A549 (cell line): ENCODE measurements at regions not wholly inside any gene's neighbourhood (a gene's known extent, or its start where the extent isn't known, plus 50 kb on each side); places are given as distances from the start of the nearest gene placed in this dataset.

ENCODE experiments used
- ATAC-seq, 2 experiments: fragments of 200-7000 bp in 1 of 2; fragments of >200 bp in 1 of 2; cut with Nextera tagmentation in 1 of 2; cut with Tn5 transposase in 1 of 2; 3 replicates each; pipeline versions ENCODE4 v1.8.0 to v1.9.1; 2018 to 2020; ENCODE audit warnings: mild to moderate bottlenecking in 1 of 2, moderate library complexity in 1 of 2
- CTCF ChIA-PET: fragments of 300-600 bp; sonication (Branson Sonifier 250); formaldehyde crosslinking; extraction: SDS; loops from one replicate; lab custom pipeline; 2021; ENCODE audit warnings: antibody characterized with exemption, inconsistent platforms; lab: Yijun Ruan, JAX
- POLR2A ChIA-PET: fragments of 350-600 bp; formaldehyde crosslinking; extraction: SDS; loops from one replicate; lab custom pipeline; 2021; ENCODE audit warnings: antibody characterized with exemption, inconsistent platforms; lab: Yijun Ruan, JAX
- DNase-seq, 2 experiments: peaks; one replicate each; pipeline versions ENCODE4 v3.0.0 to v3.0.0-alpha.2; 2011 to 2016; ENCODE audit warnings: low read depth in 1 of 2, low spot score in 1 of 2
- FAIRE-seq: peaks from 2 replicates; lab custom pipeline; 2011; peaks lifted over from hg19 to GRCh38; lab: Jason Lieb, UNC
- H3K27ac ChIP-seq, 2 experiments: fragments of >200 bp; sonication (Bioruptor Twin); formaldehyde crosslinking; 3 replicates each; pipeline ENCODE4 v1.5.1; 2016 to 2017
- H3K4me1 ChIP-seq: fragments of >200 bp; sonication (Bioruptor Twin); formaldehyde crosslinking; 3 replicates; pipeline ENCODE4 v1.6.1; 2016
- H3K4me2 ChIP-seq: fragments of >200 bp; sonication (Bioruptor Twin); formaldehyde crosslinking; 3 replicates; pipeline ENCODE4 v1.6.1; 2016
- H3K4me3 ChIP-seq: fragments of >200 bp; sonication (Bioruptor Twin); formaldehyde crosslinking; 3 replicates; pipeline ENCODE4 v1.5.1; 2016
- H3K9me3 ChIP-seq: fragments of >200 bp; sonication (Bioruptor Twin); formaldehyde crosslinking; 3 replicates; pipeline ENCODE4 v1.6.1; 2016
- BCL3 ChIP-seq: fragments of >200 bp; sonication (Bioruptor Twin); formaldehyde crosslinking; IDR thresholded peaks from 3 replicates; pipeline ENCODE4 v1.6.1; 2016
- CBX2 ChIP-seq: fragments of 200-600 bp; sonication (generic); IDR thresholded peaks from 2 replicates; pipeline ENCODE4 v1.6.1; 2016; ENCODE audit warnings: low read depth, mild to moderate bottlenecking, borderline replicate concordance
- CEBPB ChIP-seq, 2 experiments: fragments of >200 bp in 1 of 2; sonication (Bioruptor Twin) in 1 of 2; formaldehyde crosslinking in 1 of 2; IDR thresholded peaks; 2 replicates each; pipeline ENCODE4 v1.6.1; 2012 to 2016
- CHD4 ChIP-seq: fragments of 200-600 bp; sonication (generic); IDR thresholded peaks from 2 replicates; pipeline ENCODE4 v1.6.1; 2016; ENCODE audit warnings: antibody characterized with exemption, mild to moderate bottlenecking, borderline replicate concordance
- E2F6 ChIP-seq: IDR thresholded peaks from 2 replicates; pipeline ENCODE4 v1.6.1; 2012; ENCODE audit warnings: low read depth, borderline replicate concordance
- ESRRA ChIP-seq: fragments of 150-350 bp; IDR thresholded peaks from 2 replicates; pipeline ENCODE4 v1.6.1; 2014; ENCODE audit warnings: mild to moderate bottlenecking, low read length, borderline replicate concordance
- FOSL2 ChIP-seq, 2 experiments: fragments of 450-650 bp in 1 of 2; fragments of >200 bp in 1 of 2; sonication (Bioruptor Twin) in 1 of 2; formaldehyde crosslinking; IDR thresholded peaks; 2 replicates each; pipeline versions ENCODE4 v1.5.0 to v1.6.1; 2016 to 2020; ENCODE audit warnings: mild to moderate bottlenecking in 1 of 2, moderate library complexity in 1 of 2
- FOXS1 ChIP-seq: fragments of 250-450 bp; sonication (Bioruptor Pico); IDR thresholded peaks from 2 replicates; pipeline ENCODE4 v1.5.0; 2020; ENCODE audit warnings: mild to moderate bottlenecking, moderate library complexity
- GATA3 ChIP-seq: IDR thresholded peaks from 2 replicates; pipeline ENCODE4 v1.6.1; 2012; ENCODE audit warnings: borderline replicate concordance
- HEYL ChIP-seq: fragments of 250-450 bp; sonication (Bioruptor Pico); IDR thresholded peaks from 2 replicates; pipeline ENCODE4 v1.8.0; 2021; ENCODE audit warnings: mild to moderate bottlenecking, moderate library complexity
- HOXA7 ChIP-seq: fragments of 250-450 bp; sonication (Bioruptor Pico); IDR thresholded peaks from 2 replicates; pipeline ENCODE4 v1.5.0; 2020; ENCODE audit warnings: mild to moderate bottlenecking, moderate library complexity
- JUN ChIP-seq, 2 experiments: fragments of >200 bp; sonication (Bioruptor Twin); formaldehyde crosslinking; IDR thresholded peaks; 2 replicates in 1 of 2; 3 replicates in 1 of 2; pipeline ENCODE4 v1.6.1; 2016 to 2017
- KDM5A ChIP-seq: fragments of 200-600 bp; sonication (generic); IDR thresholded peaks from 2 replicates; pipeline ENCODE4 v1.6.1; 2016; ENCODE audit warnings: antibody characterized with exemption, mild to moderate bottlenecking
- MAX ChIP-seq: IDR thresholded peaks from 2 replicates; pipeline ENCODE4 v1.6.1; 2012
- MAZ ChIP-seq: fragments of 150-350 bp; IDR thresholded peaks from 2 replicates; pipeline ENCODE4 v1.6.1; 2014; ENCODE audit warnings: antibody characterized with exemption, low read depth, low read length, borderline replicate concordance
- MYC ChIP-seq: IDR thresholded peaks from 2 replicates; pipeline ENCODE4 v1.6.1; 2012; ENCODE audit warnings: mild to moderate bottlenecking, inconsistent platforms, low read length, improper control_type of control experiment, borderline replicate concordance
- NPAS2 ChIP-seq: fragments of 250-450 bp; sonication (Bioruptor Pico); IDR thresholded peaks from 2 replicates; pipeline ENCODE4 v1.8.0; 2022; ENCODE audit warnings: mild to moderate bottlenecking, moderate library complexity, borderline replicate concordance
- POLR2A ChIP-seq: IDR thresholded peaks from 2 replicates; pipeline ENCODE4 v1.6.1; 2012; ENCODE audit warnings: mild to moderate bottlenecking, low read length
- RARB ChIP-seq: fragments of 250-450 bp; sonication (Bioruptor Pico); IDR thresholded peaks from 2 replicates; pipeline ENCODE4 v1.8.0; 2021; ENCODE audit warnings: mild to moderate bottlenecking, moderate library complexity
- REST ChIP-seq: fragments of 200-600 bp; sonication (generic); IDR thresholded peaks from 2 replicates; pipeline ENCODE4 v1.6.1; 2016; ENCODE audit warnings: antibody characterized with exemption, mild to moderate bottlenecking, moderate library complexity
- RFX5 ChIP-seq: fragments of 450-650 bp; IDR thresholded peaks from 2 replicates; pipeline ENCODE4 v1.7.1; 2014; ENCODE audit warnings: antibody characterized with exemption, mild to moderate bottlenecking, moderate library complexity
- SMC3 ChIP-seq: fragments of >200 bp; sonication (Bioruptor Twin); formaldehyde crosslinking; IDR thresholded peaks from 3 replicates; pipeline ENCODE4 v1.6.1; 2018; ENCODE audit warnings: inconsistent platforms
- TFCP2L1 ChIP-seq: fragments of 250-450 bp; sonication (Bioruptor Pico); IDR thresholded peaks from 2 replicates; pipeline ENCODE4 v1.5.0; 2021; ENCODE audit warnings: mild to moderate bottlenecking
- TP53 ChIP-seq: fragments of 250-450 bp; sonication (Bioruptor Pico); IDR thresholded peaks from 2 replicates; pipeline ENCODE4 v1.5.0; 2021; ENCODE audit warnings: mild to moderate bottlenecking, moderate library complexity
- USF2 ChIP-seq: fragments of 450-650 bp; IDR thresholded peaks from 2 replicates; pipeline ENCODE4 v1.6.1; 2014; ENCODE audit warnings: antibody characterized with exemption
- ZFP36 ChIP-seq: fragments of 450-650 bp; IDR thresholded peaks from 2 replicates; pipeline ENCODE4 v1.6.1; 2014; ENCODE audit warnings: borderline replicate concordance; ENCODE audit not compliant: partially characterized antibody
- WGBS: methylation state at CpG from one replicate; pipeline ENCODE4 v1.1.6; 2017; ENCODE audit errors: missing lambda C conversion rate; 5-methylcytosine and 5-hydroxymethylcytosine counted together

- Histone ChIP-seq H3K9me3 (no peaks in the 10 kb centered on the region), H3K4me3 (no peak overlapping the region), H3K4me1 (no peaks in the 10 kb centered on the region), H3K4me2 (no peak overlapping the region), H3K27ac (no peak overlapping the region)
- FAIRE-seq (no peak), DNase-seq (no peak), ATAC-seq (no peak)
- ChIA-PET CTCF (no interaction called here), POLR2A (no interaction called here)
- TF ChIP-seq ESRRA (no peak), CBX2 (no peak), HEYL (CRISPR knock-in tag) (no peak), USF2 (no peak), FOXS1 (CRISPR knock-in tag) (no peak), TFCP2L1 (CRISPR knock-in tag) (no peak), FOSL2 (IDR thresholded peaks at IDR 0.05) (no peak), FOSL2 (CRISPR knock-in tag; IDR thresholded peaks at IDR 0.05) (no peak), GATA3 (no peak), MAZ (no peak), CHD4 (no peak), RARB (no peak), SMC3 (no peak), REST (no peak), NPAS2 (CRISPR knock-in tag) (no peak), TP53 (CRISPR knock-in tag) (no peak), RFX5 (no peak), ZFP36 (no peak), CEBPB (IDR thresholded peaks at IDR 0.05) (no peak)
- 78% methylated on average over 3 of the region's 3 CpGs for WGBS
Measured at GRCh38 chr5:124399426-124399961, 346.9 kb downstream of the ZNF608 start.

- ATAC-seq (no peak), FAIRE-seq (no peak), DNase-seq (no peak)
- Histone ChIP-seq H3K9me3 (no peaks in the 10 kb centered on the region), H3K4me1 (no peaks in the 10 kb centered on the region), H3K4me3 (no peak overlapping the region), H3K4me2 (no peak overlapping the region), H3K27ac (no peak overlapping the region)
- ChIA-PET POLR2A (no interaction called here), CTCF (no interaction called here)
- WGBS: 62% methylated on average over 2 of the region's 2 CpGs
- TF ChIP-seq KDM5A: no peak
- no peak for TF ChIP-seq REST
- TF ChIP-seq TP53 (CRISPR knock-in tag): no peak
- TF ChIP-seq HOXA7 (CRISPR knock-in tag): no peak
- no peak for TF ChIP-seq USF2
- no peak for TF ChIP-seq E2F6
- no peak for TF ChIP-seq SMC3
- TF ChIP-seq MYC: no peak
- TF ChIP-seq TFCP2L1 (CRISPR knock-in tag): no peak
- no peak for TF ChIP-seq MAX
- TF ChIP-seq NPAS2 (CRISPR knock-in tag): no peak
- no peak for TF ChIP-seq POLR2A
- no peak for TF ChIP-seq BCL3
- no peak for TF ChIP-seq JUN (IDR thresholded peaks at IDR 0.05)
- no peak for TF ChIP-seq GATA3
- TF ChIP-seq HEYL (CRISPR knock-in tag): no peak
- TF ChIP-seq RFX5: no peak
Measured at GRCh38 chr5:124398460-124398859, 348.0 kb downstream of the ZNF608 start.
